ENCODE measurements at regions not wholly inside any gene's neighbourhood (a gene's known extent, or its start where the extent isn't known, plus 50 kb on each side); places are given as distances from the start of the nearest gene placed in this dataset.

DNA sequence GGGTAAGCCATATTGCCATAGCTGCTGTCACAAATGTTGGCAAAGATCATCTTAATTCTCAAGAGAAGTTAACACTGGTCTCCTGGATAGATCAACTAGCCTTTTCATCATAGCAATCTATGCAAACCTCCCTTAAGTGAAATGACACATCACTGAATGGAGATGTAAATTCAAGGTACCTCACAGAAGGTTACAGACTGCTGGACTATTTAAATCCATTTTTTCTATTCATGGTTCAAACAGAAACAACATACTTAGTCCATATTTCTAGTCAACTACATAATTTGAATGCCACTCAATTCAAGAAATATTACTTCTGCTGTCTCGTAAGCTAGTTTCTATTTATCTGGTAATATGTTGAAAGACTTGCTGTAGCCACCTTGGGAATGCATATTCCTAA is 748.3 kb downstream of the C12orf50 start:
- DNase-seq (ENCODE audit: low read depth): no peak

DNA sequence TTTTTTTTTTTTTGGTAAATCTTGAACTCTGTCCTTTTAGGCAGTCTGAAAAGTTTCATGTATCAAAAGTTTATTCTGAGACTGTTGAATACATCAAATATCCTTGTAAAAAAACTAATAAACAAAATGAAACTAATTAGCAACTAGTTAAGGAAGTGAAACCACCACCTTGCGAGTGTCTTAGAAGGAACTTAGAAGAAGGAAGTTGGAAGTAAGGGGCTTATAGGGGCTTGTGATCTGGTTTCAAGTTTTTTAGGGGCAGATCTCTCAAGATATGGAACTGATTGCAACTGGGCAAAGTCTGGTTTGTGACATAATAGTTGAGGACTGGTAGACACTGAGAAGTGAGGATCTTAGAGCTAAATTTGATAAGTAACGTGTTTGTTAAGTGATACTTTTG is 748.8 kb downstream of the C12orf50 start:
- DNase-seq (ENCODE audit: low read depth): no peak

DNA sequence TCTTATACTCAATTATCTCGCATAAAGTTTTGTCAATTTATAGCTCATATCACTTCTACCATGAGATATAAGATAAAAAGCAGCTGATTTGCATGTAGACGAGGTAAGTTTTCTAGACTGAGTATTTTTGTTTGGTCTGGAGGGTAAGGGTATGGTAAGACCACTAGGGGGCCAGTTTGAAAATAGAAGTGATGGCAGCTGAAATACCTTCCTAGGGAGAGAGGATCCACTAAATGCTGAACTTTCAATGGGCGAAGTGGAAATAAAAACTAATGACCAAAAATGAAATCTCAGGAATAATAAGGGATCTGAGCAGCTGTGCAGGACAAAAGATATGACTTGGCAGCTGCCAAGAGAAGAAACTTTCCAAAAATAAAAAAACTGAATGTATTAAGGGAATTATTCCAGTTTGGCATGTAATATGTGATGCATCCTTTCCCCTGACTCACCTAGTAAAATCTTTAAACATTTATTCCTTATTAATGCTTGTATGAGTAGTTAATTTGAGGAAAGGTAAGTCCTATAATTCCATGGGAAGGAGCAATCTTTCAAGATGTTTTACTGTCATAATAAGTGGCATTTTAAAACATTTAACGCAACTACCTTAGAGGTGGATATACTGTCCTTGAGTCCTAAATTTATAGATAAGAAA is 754.5 kb downstream of the C12orf50 start:
- DNase-seq (ENCODE audit: low read depth): peak; percentile 70

DNA sequence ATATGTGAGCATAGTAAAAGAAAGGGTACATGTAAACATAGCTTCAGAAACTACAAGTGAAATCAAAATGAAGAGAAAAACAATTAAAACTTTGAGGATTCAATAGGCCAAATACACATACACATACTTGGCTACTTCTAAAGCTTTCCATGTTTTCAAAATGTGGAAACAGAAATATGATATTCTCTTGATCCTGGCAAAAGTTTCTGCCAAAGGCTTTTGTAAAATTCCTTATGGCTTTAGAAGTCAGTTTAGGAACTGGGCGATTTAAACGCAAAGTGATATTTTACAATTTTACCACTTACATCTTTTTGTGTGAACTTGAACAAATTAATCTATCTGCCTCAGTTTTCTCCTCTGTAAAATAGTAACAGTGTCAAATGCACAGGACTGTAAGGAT is 756.4 kb downstream of the C12orf50 start:
- DNase-seq (ENCODE audit: low read depth): peak; percentile 27

DNA sequence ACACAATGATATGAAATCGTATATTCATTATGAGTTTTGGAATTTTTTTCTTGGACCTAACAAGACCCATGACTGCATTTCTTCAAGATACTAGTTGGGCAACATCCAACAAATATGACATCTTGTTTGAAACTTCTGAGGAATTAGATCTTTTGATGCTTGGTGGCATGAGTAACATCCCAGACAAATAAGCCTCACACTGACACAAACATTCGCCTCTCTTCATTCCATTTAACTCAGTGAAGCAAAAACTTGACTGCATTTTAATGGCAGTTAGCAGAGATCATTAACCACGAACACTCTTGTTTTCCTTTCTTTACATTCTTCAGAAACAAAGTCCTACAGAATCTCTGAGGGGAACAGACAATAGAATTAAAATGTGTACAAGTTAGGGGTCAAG is 758.3 kb downstream of the C12orf50 start:
- DNase-seq (ENCODE audit: low read depth): peak; percentile 34

DNA sequence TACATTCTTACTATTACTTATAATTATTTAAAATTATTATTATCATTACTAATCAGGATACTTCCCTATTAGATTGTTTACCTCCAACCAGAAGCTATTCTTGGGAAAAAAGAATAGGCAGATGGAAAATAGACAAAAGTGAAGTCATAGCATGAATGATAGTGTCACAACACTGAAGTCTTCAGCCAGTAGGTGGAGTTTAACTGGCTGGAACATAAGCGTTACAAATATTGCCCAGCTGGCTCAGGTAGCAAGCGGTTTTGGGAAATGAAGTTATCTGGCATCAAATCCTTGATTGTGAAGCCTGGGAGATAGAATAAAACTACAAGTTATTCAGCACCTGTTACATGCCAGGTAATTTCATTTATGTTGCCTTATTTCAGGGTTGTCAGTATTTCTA is 762.9 kb downstream of the C12orf50 start:
- DNase-seq (ENCODE audit: low read depth): no peak

DNA sequence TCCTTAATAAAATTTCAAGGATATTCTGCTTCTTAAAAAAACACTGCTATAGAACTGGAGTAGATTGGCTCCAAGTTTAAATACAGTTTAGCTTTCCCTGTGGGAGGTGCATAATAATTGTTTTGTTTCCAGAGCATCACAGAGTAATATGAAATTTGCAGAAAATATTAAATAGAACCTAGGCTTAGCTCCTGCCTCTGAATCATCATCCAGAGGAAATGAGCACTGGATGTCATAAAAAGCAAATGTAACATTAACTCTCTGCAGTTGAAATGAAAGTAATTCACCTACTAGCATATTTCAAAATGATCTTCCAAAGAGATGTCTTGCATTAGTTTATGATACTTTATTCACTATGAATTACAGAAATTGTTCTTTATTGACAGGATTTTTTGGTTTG is 769.8 kb downstream of the C12orf50 start:
- DNase-seq (ENCODE audit: low read depth): no peak

DNA sequence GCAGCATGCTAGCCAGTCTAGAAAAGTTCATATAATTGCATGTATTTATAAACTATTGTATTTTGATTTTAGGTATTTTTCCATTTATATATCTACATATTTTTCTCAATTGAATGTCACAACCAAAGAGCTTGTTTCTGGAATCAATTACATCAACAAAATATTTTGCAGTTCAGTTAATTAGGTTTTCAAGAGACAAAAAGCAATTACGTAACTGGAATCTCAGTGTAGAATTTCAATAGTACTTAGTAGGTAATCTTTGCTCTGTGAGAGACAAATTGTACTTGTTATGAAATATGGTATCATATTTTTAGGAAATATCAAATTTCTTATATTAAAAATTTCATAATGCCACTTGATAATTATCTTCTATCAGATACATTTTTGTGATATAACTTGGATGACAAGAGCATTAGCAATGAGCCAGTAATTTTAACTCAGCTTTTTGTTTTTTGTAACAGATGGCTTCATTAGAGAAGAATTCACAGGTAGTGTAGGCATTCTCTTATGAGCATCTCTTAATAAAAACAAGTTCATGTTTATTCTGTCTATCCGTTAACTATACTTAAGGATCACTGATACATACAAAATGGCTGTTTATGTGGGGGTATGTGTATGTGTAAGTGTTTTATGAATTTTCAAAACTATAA is 774.7 kb downstream of the C12orf50 start:
- DNase-seq (ENCODE audit: low read depth): no peak

DNA sequence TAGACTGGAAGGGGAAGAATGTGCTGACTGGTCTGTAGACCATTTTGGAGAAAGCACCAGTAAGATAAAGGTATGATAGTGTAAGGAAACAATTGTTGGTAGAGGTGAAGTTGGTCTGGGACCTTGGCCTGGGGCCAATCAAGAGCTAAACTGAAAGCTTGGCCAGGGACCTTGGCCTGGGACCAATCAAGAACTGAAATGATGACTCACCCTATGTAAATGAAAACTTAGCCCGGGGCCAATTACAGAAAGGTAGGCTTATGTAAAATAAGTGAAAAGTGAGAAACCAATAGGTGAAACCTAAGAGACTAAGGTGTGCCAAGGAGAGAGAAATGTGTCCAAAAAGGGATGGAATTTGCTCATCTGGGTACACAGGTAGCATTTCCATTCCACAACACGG is 776.0 kb downstream of the C12orf50 start:
- DNase-seq (ENCODE audit: low read depth): no peak

DNA sequence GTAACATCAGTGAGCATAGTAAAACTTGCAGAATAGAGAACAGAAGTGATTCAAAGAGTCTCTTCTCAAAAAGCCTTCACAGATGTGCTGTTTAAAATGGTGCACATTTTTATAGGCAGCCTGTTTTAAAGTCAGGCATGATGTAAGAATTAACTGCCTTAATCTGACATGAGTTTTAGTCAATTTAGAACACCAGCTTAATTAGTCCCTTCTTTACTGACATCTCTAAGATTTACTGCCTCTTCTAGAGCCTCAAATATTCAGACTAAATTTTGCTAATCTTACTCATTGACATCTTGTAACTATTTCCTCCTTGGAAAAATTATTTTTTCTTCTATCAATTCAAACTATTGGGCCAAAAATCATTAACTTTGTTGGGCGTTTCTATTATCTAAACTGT is 782.5 kb downstream of the C12orf50 start:
- no peak for DNase-seq (ENCODE audit: low read depth)

DNA sequence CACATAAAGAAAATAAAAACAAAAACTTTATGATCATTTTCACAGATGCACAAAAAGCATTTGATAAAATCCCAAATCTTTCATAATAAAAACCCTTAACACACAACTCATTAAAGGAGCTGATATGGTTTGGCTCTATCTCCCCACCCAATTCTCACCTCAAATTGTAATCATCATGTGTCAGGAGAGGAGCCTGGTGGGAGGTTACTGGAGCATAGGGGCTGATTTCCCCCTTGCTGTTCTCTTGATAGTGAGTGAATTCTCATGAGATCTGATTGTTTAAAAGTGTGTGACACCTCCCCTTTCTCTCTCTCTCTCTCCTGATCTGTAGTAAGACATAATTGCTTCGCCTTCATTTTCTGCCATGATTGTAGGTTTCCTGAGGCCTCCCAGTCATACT is 790.7 kb downstream of the C12orf50 start:
- DNase-seq (ENCODE audit: low read depth): no peak

DNA sequence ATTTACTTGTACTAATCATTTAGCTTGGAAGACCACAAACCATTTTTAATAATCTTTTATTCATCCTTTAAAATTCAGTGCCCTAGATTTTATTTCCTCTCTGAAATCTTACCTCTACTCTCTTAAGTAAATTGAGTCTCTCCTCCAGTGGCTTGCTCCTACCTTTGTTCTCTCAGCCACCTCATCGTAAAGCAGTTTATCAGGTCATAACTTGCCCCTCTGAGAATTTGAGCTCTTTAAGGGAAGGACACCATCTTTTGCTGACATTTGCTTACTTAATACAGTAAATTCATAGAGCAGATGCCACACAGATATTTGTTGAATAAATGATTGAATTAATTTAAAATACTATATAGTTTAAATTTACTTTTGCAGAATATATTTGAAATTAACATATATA is 794.3 kb downstream of the C12orf50 start:
- no peak for DNase-seq (ENCODE audit: low read depth)

DNA sequence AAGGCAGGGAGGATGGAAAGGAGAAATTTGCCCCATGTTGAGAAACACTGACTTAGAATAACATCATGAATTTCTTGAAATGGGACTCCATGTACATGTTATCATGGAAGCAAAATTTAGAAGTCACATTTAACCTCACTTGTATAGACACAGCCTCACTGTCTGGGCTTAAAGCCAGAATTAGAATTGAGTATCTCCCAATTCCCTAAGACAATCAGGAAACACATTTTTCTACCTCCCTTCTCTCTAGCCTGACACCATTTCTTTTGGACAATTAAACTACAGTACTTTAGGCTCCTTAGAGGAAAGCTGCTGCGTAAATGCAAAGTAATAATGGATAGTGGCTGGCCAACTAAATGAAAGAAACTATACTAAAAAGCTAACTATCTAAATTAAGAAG is 795.5 kb downstream of the C12orf50 start:
- DNase-seq (ENCODE audit: low read depth): peak; percentile 12

DNA sequence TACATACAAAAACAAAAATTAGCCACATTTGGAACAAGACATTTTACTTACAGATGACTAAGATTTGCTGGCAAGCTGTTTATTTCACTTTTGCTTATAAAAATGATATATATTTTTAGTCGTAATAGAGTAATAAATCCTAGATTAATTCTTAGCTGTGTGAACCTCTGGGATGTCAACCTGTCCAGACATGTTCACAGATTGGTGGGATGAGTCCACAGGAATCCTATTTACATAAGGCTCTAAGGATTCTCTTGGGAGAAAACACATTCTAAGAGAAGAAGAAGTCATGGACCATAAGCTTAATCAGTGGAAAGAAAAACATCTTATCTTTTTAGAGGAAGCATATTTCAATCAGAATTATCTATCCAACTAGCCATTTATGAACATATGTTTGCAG is 797.4 kb downstream of the C12orf50 start:
- DNase-seq (ENCODE audit: low read depth): no peak

DNA sequence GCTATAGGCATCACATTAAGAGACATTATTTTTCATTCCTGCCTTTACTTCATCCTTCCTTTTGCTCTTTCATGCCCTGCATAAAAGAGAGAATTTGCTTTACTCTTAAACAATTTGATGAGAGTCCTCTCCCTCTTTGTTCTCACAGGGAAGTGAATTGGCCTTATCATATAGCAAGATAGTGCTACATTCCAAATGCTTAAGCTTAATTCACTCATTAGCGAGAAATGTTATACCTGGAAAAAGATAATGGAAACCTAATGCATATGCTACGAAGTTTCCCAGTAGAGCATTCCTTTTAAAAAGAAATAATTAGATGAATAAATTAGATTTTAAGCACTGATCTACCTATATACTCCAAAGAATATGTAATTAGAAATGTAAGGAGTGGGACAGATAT is 798.8 kb downstream of the C12orf50 start:
- no peak for DNase-seq (ENCODE audit: low read depth)

DNA sequence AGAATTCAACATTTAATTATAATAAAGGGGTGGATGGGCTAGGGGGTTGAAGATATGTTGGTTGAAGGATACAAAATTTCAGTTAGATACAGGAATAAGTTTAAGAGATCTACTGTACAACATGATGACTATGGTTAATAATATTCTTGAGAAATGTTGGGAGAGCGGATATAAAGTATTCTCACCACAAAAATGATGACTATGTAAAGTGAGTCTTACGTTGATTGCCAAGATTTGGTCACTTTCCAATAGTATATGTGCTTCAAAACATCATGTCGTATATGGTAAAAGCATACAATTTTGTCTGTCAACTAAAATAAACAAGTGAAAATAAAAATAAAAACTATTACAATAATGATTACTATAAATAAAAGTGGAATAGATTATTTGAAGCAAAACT is 802.0 kb downstream of the C12orf50 start:
- no peak for DNase-seq (ENCODE audit: low read depth)

DNA sequence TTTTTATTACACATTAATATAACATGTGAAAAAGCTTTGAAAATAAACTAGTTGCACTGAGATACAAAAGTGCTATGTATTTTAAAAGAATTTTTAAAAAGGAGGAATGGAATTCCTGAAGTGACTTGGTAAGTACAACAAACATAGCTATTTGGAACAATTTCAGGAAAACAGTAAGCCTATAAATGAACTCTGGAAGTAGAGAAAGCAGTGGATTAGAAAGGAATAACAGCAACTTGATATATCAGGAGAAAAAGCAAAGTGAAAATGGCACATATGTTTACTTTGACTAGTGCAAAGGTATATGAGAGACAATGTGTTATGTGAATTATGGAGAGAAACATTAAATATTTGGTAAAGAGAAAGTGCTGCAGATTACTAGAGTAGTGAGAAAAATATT is 811.7 kb downstream of the C12orf50 start:
- DNase-seq (ENCODE audit: low read depth): peak; percentile 4

DNA sequence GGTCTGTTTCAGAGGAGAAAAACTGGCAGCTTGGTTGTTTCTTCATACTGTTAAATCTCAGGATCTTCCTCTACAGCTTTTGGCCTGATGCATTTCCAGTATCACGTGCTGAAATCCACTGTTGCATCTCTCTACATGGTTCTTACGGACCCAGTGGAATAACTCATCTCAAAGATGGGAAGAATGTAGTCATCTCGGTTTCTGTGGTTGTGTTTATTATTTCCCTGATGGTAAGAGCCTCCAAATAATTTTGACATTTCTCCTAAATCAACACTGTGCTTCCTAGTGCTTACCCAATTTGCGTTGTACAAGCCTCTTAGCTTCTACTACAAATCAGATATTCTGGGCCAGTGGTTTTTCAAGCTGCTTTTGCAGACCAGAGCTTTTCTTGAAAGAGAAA is 812.8 kb downstream of the C12orf50 start:
- DNase-seq (ENCODE audit: low read depth): peak; percentile 49

DNA sequence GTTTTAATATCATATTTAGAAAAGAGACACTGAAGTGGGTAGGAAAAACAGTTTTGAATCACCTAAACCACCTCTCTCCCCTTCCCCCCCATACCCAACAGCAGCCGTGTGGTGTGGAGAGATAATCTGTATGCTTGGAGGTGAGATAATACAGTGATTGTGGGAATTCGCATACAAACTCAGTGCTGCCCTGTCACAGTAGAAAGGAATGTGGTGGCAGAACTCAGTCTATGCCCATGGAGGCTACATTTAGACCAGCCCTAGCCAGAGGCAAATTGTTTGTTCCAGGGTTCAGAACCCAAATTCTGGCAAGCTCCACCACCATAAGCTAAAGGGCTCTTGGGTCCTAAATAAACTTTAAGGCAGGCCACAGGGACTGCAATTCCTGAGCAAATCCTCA is 827.0 kb downstream of the C12orf50 start:
- DNase-seq (ENCODE audit: low read depth): no peak

DNA sequence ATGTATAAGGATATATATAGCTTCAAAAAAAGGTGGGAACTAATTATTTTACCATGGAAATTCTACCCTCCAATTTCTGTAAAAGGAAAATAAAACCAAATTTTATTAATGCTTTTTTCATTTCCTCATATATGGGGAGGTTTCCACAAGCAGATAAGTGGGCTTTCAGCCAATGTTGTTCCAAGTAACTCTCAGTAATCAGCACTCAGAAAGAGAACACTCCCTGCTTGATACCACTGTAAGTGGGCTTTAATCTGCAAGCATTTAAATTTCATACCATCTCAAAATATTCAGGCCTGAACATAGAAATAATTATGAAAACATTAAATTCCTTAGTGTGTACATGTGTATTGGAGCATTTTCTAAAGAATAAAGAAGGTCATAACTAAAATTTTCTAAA is 827.6 kb downstream of the C12orf50 start:
- DNase-seq (ENCODE audit: low read depth): no peak

DNA sequence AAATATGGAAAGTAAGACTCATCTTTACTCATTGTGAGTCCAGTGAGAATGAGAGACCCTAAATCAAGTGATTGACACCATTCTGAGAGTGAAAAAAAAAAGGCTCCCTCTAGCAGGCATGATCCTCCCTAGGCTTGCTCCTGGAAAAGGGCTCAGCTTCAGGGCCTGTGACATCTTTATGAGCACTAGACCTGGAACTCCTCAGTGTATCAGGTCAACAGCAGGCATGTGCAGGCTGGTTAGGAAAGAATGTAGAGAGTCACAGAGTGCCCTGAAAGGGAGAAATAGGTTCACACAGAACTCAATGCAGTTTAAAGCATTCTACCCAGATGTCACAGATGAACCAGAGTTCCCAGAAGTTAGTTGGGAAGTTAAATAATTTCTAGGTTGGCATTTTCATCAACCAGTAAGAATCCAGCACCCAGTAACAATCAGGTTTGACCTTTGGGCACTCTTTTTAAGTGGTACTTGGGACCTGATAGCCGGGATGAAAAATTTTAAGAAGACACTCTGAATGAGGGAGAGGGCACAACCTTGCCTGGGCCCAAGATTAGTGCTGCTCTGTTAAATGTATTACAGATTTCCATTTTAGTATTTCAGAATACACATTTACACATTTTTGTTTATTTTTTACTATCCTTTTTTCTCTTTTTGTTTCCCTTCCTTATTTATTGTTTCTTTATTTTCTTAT is 828.8 kb downstream of the C12orf50 start:
- no peak for DNase-seq (ENCODE audit: low read depth)

DNA sequence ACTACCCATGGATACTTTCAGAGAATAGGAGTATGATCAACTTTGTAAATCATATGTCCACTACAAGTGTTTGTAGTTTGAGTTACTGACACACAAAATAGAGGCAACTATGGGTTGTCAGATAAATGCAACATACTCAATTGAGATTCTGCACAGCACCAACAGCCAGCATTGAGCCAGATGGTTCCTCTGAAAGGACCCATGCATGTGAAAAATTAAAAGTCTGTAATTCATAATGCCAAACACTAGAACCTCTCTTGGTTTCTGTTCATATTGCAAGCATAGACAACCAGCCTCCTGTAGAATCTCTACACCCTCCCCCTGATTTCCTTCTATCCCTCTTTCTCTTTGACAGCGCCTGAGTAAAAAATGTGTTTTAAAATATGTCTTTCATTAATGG is 831.0 kb downstream of the C12orf50 start:
- DNase-seq (ENCODE audit: low read depth): no peak

DNA sequence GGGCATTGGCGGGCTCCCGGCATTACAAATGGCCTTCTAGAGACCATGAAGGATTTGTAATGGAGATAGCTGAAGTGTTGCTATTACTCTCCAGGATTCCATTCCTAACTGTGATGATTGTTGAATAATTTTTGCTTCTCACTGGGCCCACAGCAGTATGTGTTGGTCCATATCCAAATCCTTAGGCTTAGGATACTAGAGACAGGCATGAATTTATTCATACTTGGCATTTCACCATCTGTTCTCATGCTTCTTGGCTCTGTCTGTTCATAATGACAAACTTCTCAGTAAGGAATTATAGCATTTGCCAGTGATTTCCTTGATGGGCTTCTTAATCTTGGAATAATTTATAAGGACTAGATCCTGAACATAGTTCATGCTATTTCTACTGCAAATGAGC is 832.9 kb downstream of the C12orf50 start:
- peak; percentile 19 for DNase-seq (ENCODE audit: low read depth)

Data from myocyte (in vitro differentiated cells).